ENCODE measurements at regions not wholly inside any gene's neighbourhood (a gene's known extent, or its start where the extent isn't known, plus 50 kb on each side); places are given as distances from the start of the nearest gene placed in this dataset.

- TF ChIP-seq, protein P1, sequence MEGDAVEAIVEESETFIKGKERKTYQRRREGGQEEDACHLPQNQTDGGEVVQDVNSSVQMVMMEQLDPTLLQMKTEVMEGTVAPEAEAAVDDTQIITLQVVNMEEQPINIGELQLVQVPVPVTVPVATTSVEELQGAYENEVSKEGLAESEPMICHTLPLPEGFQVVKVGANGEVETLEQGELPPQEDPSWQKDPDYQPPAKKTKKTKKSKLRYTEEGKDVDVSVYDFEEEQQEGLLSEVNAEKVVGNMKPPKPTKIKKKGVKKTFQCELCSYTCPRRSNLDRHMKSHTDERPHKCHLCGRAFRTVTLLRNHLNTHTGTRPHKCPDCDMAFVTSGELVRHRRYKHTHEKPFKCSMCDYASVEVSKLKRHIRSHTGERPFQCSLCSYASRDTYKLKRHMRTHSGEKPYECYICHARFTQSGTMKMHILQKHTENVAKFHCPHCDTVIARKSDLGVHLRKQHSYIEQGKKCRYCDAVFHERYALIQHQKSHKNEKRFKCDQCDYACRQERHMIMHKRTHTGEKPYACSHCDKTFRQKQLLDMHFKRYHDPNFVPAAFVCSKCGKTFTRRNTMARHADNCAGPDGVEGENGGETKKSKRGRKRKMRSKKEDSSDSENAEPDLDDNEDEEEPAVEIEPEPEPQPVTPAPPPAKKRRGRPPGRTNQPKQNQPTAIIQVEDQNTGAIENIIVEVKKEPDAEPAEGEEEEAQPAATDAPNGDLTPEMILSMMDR (conservative IDR thresholded peaks at IDR 0.05), result peak; percentile 89
- Histone ChIP-seq H3K9me3 (ENCODE audit: control insufficient read depth, low read depth, low read length) (peaks cover 6% of the 10 kb centered on the region), H3K23me2 (ENCODE audit: insufficient read length, low read depth, low read length, poor library complexity, severe bottlenecking) (no peaks in the 10 kb centered on the region), H4K5ac (ENCODE audit: insufficient read length, low read depth, low read length) (no peak overlapping the region), H2BK12ac (ENCODE audit: insufficient read length, low read depth, low read length) (no peak overlapping the region), H3K4me1 (ENCODE audit: insufficient read depth, low read length) (no peaks in the 10 kb centered on the region), H2AFZ (ENCODE audit: low read length) (peak overlapping the region; percentile 97), H4K91ac (ENCODE audit: insufficient read length, low read depth, low read length) (no peak overlapping the region), H3K23ac (ENCODE audit: insufficient read length, low read depth, low read length) (no peak overlapping the region), H3K27me3 (ENCODE audit: insufficient read depth, low read length) (no peaks in the 10 kb centered on the region), H2BK15ac (ENCODE audit: low read depth, low read length) (no peak overlapping the region), H3K27ac (ENCODE audit: insufficient read length, low read depth, low read length) (no peak overlapping the region), H3K9ac (ENCODE audit: extremely low read depth, insufficient read length, low read length) (no peak overlapping the region), H3K79me2 (ENCODE audit: insufficient read depth, low read length) (no peaks in the 10 kb centered on the region), H3K18ac (ENCODE audit: insufficient read length, low read depth, low read length) (no peak overlapping the region), H3K4ac (ENCODE audit: low read depth, low read length) (no peak overlapping the region), H3K79me1 (ENCODE audit: insufficient read depth, low read depth, low read length, poor library complexity, severe bottlenecking) (no peaks in the 10 kb centered on the region), H4K8ac (replicated peaks; ENCODE audit: insufficient read length, low read depth, low read length) (no peak overlapping the region), H3T11ph (ENCODE audit: low read length) (no peak overlapping the region), H4K20me1 (ENCODE audit: control insufficient read depth, insufficient read depth, insufficient read length) (no peaks in the 10 kb centered on the region), H3K14ac (ENCODE audit: insufficient read depth, low read length) (no peak overlapping the region), H2BK20ac (ENCODE audit: low read depth, low read length, poor library complexity, severe bottlenecking) (no peak overlapping the region), H2AK5ac (ENCODE audit: insufficient read length, low read length) (no peak overlapping the region), H3K4me2 (ENCODE audit: insufficient read depth, insufficient read length, low read length) (no peak overlapping the region), H3K56ac (ENCODE audit: insufficient read length, low read depth, low read length) (no peak overlapping the region), H2BK5ac (ENCODE audit: insufficient read length, low read length) (no peak overlapping the region), H2BK120ac (ENCODE audit: low read depth, low read length, poor library complexity, severe bottlenecking) (no peak overlapping the region)
- Mint-ChIP-seq H3K27me3 (ENCODE audit: low read depth) (no peaks in the 10 kb centered on the region), H3K36me3 (ENCODE audit: insufficient read depth in 1 of 3, low read depth in 3 of 3) (peaks cover 0 to 8% (median 0%) of the 10 kb centered on the region in 3 experiments; a peak in 1 of 7 replicates), H3K4me1 (peaks cover 3 to 4% of the 10 kb centered on the region in 2 experiments), H3K27ac (peak overlapping the region in 2 of 3 experiments; percentile 77 to 92; a peak in 3 of 7 replicates), H3K4me3 (no peak overlapping the region), H3K9me3 (peaks cover 5% of the 10 kb centered on the region in 2 experiments; a peak in 4 of 5 replicates)
- no CpG with 5 or more reads among the region's 3 CpGs for WGBS (ENCODE audit: extremely low coverage, insufficient read length, low lambda C conversion rate)
- DNase-seq, result peak; percentile 52
These were observed 192.4 kb upstream of the SLC16A7 start for GRCh38 chr12:59403259-59403932.
